ENCODE measurements at regions not wholly inside any gene's neighbourhood (a gene's known extent, or its start where the extent isn't known, plus 50 kb on each side); places are given as distances from the start of the nearest gene placed in this dataset.
A peak's percentile ranks its signal among the peaks of the same experiment; 100 is the strongest.
"Not testable (repeated sequence)": the region's sequence is repeated elsewhere in the genome, so short reads cannot be mapped to it uniquely, and the experiment has no call there.

DNA sequence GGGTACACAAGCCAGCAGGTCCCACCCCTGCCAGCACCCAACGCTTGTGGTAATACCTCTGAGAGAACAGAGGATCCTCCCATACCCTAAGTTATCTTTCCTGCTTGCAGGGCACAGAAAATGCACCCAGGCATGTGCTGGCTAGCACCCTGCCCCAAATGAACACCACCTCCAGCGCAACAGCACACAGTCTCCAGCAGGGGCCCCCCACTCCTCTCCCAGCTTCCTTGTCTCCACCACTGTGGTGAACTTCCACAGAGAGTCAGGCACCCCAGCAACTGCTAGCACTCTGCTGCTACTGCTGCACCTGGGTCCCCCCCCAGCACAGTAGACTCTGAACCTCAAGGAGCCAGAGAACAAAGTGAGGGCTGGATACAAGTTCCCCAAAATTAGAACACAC is 216.8 kb upstream of the CNTNAP5 start:
- DNase-seq (ENCODE audit: low read depth): no peak

GRCh38 chr2:123811846-123812245 is 213.2 kb upstream of the CNTNAP5 start:
- DNase-seq (ENCODE audit: low read depth): no peak

- peak; percentile 1 for DNase-seq (ENCODE audit: low read depth)
Measured at GRCh38 chr2:123816203-123816602, 208.9 kb upstream of the CNTNAP5 start.

DNA sequence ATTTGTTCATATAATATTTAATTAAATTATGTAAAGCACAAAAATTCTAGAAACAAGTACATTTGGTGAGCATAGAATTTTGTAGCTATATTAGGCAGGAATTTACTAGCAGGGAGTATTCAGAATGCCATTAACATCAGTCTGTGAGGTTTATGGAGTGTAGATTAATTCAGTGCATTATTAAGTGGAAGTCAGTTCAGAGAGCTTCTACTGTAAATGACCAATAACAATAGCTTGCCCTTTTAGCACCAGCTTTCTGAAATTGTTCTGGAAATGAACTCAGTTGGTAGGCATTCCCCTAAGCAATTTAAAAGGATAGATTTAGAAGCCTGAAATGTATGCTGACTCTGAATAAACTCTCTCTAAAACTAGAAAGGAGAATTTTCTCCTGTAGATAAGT is 208.2 kb upstream of the CNTNAP5 start:
- no peak for DNase-seq (ENCODE audit: low read depth)

GRCh38 chr2:123826729-123827271 is 198.3 kb upstream of the CNTNAP5 start:
- DNase-seq (ENCODE audit: low read depth): no peak

- DNase-seq (ENCODE audit: low read depth): no peak
Measured at GRCh38 chr2:123839326-123839725, 185.8 kb upstream of the CNTNAP5 start.

GRCh38 chr2:123840016-123840415 is 185.1 kb upstream of the CNTNAP5 start:
- no peak for DNase-seq (ENCODE audit: low read depth)

DNA sequence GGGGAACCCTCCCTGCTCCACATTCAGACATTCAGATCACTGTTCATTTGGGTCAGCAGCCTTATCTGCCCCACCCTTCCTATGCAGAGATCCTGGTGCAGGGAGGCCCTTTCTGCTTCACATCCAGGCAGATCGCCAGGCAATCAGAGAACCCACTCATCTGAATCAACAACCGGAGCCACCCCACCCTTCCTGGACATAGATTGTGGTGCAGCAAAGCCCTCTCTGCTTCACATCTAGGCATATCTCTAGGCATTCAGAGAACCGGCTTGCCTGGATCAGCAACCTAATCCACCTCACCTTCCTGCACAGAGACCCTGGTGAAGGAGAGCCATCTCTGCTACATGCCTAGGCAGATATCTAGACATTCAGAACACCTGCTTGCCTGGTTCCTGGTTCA is 184.5 kb upstream of the CNTNAP5 start:
- no peak for DNase-seq (ENCODE audit: low read depth)

DNA sequence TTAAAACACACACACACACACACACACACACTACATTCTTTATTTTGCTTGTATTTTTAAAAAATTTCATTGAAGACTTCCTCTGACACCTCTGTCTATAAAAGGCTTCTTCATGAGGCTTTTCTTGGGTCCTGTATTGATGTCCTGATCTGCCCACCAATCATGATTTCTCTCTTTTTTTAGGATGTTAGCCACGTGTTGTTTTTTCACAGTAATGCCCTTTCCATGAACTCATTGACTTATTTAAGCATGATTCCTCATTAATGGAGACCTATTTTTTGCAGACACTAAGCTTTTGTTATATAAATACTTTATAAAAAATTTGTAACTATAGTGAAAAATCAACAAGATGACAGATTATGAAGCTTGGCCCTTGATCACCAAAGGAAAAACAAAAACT is 173.8 kb upstream of the CNTNAP5 start:
- no peak for DNase-seq (ENCODE audit: low read depth)

- no peak for DNase-seq (ENCODE audit: low read depth)
Measured at GRCh38 chr2:123853161-123853560, 171.9 kb upstream of the CNTNAP5 start.

DNA sequence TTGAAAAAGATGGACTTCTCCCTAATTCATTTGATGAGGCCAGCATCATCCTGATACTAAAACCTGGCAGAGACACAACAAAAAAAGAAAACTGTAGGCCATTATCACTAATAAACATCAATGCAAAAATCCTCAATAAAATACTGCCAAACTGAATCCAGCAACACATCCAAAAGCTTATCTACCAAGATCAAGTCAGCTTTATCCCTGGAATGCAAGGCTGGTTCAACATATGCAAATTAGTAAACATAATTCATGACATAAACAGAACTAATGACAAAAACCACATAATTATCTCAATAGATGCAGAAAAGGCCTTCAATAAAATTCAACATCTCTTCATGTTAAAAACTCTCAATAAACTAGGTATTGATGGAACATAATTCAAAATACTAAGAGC is 166.1 kb upstream of the CNTNAP5 start:
- DNase-seq (ENCODE audit: low read depth): not testable (repeated sequence)

DNA sequence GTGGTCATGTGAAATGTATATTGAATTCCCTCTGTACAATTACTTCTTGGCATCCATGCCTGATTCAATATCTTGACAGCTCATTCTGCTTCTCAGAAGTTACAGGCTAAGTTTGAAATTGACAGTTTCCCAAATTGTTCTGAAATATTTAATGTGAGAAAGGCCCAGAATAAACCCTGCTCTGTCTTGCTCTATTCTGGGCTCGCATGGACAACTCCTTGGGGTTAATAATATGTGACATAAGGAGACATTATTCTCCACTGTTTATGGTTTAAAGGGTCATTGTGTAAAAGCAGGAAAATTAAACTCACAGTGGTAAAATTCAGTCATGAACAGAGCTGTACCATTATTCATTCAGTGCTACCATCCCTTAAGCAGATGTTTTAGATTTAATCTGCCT is 160.7 kb upstream of the CNTNAP5 start:
- DNase-seq (ENCODE audit: low read depth): no peak

- no peak for DNase-seq (ENCODE audit: low read depth)
Measured at GRCh38 chr2:123870206-123870880, 154.7 kb upstream of the CNTNAP5 start.

DNA sequence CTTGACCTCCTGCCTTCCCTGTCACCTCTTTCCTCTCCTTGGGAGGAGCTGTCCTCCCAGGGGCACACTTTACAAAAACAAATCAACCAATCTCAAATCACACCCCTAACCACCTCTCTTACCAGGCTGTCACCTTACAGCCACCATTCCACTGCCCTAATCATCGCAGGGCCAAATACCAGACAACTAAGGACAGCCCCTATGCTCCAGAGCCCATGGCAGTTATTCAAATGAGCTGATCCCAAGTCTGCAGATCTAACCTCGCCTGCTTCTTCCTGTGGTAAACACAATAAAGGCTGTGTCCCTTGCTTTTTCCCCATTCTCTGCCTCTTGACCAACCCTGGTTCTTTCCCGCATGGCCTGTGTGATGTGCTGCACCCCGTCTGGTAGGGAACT is 154.2 kb upstream of the CNTNAP5 start:
- DNase-seq (ENCODE audit: low read depth): no peak

- DNase-seq (ENCODE audit: low read depth): no peak
Measured at GRCh38 chr2:123890148-123890547, 134.9 kb upstream of the CNTNAP5 start.

GRCh38 chr2:123894167-123894566 is 130.9 kb upstream of the CNTNAP5 start:
- DNase-seq (ENCODE audit: low read depth): no peak

DNA sequence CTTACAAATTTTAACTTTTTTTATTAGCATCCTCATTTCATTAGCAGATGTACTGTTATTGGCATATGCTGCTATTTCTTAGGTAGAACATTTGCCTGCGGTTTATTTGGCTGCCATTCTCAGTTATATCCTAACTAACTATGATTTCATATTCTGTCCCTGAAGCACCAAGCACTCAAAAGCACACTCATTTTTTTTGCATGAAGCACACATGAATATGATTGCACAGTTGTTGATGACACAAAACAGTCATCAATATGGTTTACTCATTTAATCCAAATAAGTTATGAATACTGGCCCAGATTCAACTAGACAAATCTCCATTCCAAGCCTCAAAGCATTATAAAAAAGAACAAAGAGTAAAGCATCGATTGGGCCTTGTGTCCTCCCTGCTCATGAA is 129.4 kb upstream of the CNTNAP5 start:
- DNase-seq (ENCODE audit: low read depth): no peak

DNA sequence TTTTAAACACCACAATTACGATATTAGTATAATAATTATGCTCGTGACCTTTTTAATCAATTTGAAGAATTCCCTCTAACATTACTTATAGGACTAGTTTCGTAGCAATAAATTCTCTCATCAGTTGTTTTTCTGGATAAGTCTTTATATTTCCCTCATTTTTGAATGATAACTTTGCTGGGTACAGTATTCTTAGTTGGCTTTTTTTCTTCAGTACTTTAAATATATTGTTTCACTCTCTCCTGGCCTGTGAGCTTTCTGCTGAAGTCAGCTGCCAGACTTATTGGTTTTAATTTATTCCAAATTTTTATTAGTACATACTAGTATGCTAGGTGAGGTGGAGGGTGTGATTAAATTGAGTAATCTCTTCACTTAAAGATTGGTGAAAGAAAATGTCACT is 123.8 kb upstream of the CNTNAP5 start:
- no peak for DNase-seq (ENCODE audit: low read depth)

- no peak for DNase-seq (ENCODE audit: low read depth)
Measured at GRCh38 chr2:123906361-123906760, 118.7 kb upstream of the CNTNAP5 start.

- no peak for DNase-seq (ENCODE audit: low read depth)
Measured at GRCh38 chr2:123908522-123908921, 116.6 kb upstream of the CNTNAP5 start.

DNA sequence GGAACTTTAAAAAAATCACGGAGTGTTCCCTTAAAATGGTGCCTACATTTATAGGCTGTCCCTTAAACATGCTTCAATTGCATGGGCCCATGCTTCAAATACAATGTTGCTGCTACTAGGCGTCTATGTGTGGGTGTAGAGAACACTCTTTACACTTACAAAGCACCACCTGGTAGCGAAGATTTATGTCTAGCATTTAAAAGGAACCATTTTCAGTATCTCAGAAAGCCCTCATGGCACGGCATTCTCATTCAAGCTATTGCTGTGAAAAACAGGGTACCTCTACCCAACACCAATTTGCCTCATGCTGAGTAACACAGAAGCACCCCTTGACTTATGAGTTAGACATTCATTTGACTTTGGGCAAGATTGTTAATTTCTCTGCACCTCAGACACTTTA is 112.9 kb upstream of the CNTNAP5 start:
- DNase-seq (ENCODE audit: low read depth): no peak

GRCh38 chr2:123913143-123913735 is 111.8 kb upstream of the CNTNAP5 start:
- DNase-seq (ENCODE audit: low read depth): no peak

GRCh38 chr2:123915380-123915779 is 109.7 kb upstream of the CNTNAP5 start:
- DNase-seq (ENCODE audit: low read depth): no peak

DNA sequence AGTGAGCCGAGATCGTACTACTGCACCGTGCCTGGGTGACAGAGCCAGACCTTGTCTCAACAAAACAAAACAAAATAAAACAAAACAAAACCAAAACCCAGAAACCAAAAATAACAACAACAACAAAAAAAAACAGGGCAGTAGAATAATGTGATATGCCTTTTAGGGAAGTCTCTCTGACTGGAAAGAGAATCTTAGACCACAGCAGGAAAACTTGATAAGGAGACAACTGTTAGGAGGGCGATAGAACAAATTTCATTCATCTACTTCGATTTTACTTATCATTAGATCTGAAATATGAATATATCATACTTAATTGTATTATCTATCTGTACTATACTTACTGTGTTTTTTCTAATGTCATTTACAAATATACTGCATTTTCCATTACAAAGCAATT is 109.0 kb upstream of the CNTNAP5 start:
- no peak for DNase-seq (ENCODE audit: low read depth)

Data from renal cortical epithelial cell (primary cell).